Upper lobe of right lung (tissue), 1 donor: ENCODE measurements at regions not wholly inside any gene's neighbourhood (a gene's known extent, or its start where the extent isn't known, plus 50 kb on each side); places are given as distances from the start of the nearest gene placed in this dataset.
"Not testable (repeated sequence)": the region's sequence is repeated elsewhere in the genome, so short reads cannot be mapped to it uniquely, and the experiment has no call there.

ENCODE experiments used
- ATAC-seq: fragments of 200-7000 bp; cut with Tn5 transposase; one replicate; pipeline ENCODE4 v1.9.1; 2020; ENCODE audit warnings: mild to moderate bottlenecking, moderate library complexity
- DNase-seq: peaks from one replicate; pipeline ENCODE4 v3.0.0-alpha.2; 2020
- H3K27ac ChIP-seq: fragments of 200-600 bp; one replicate; pipeline ENCODE4 v1.8.0; 2022
- H3K27me3 ChIP-seq: fragments of 200-600 bp; one replicate; pipeline ENCODE4 v1.8.0; 2022; ENCODE audit warnings: mild to moderate bottlenecking
- H3K36me3 ChIP-seq: fragments of 200-600 bp; one replicate; pipeline ENCODE4 v1.8.0; 2022
- H3K4me1 ChIP-seq: fragments of 200-600 bp; one replicate; pipeline ENCODE4 v1.8.0; 2022
- H3K4me3 ChIP-seq: fragments of 200-600 bp; one replicate; pipeline ENCODE4 v1.8.0; 2022; ENCODE audit warnings: mild to moderate bottlenecking
- H3K9me3 ChIP-seq: fragments of 200-600 bp; one replicate; pipeline ENCODE4 v1.8.0; 2022
- CTCF ChIP-seq: fragments of 200-600 bp; IDR thresholded peaks from one replicate; pipeline ENCODE4 v1.8.0; 2022; ENCODE audit warnings: antibody characterized with exemption
- intact Hi-C: fragments of 100-400 bp; cut with DNase I; formaldehyde crosslinking; loops from one replicate; pipeline ENCODE4 v1.11.0; 2022
- donor health status: DM: no; HTN: yes; CAD: no; lungs with severe emphysema.

- intact Hi-C loops: no loop called here
These were observed 395.0 kb upstream of the FAT1 start for GRCh38 chr4:187118602-187119120.

GRCh38 chr4:187124331-187124730 is 400.7 kb upstream of the FAT1 start:
- H3K27ac ChIP-seq: no peak overlapping the region
- DNase-seq (no peak), ATAC-seq (no peak)
- no peak overlapping the region for H3K4me3 ChIP-seq
- no peaks in the 10 kb centered on the region for H3K9me3 ChIP-seq
- H3K27me3 ChIP-seq: no peaks in the 10 kb centered on the region
- H3K4me1 ChIP-seq: no peaks in the 10 kb centered on the region
- intact Hi-C loops: no loop called here
- no peaks in the 10 kb centered on the region for H3K36me3 ChIP-seq
- TF ChIP-seq CTCF: no peak

More at GRCh38 chr4:187118602-187119120, 395.0 kb upstream of the FAT1 start:
- no peaks in the 10 kb centered on the region for H3K9me3 ChIP-seq
- TF ChIP-seq CTCF: no peak
- no peaks in the 10 kb centered on the region for H3K36me3 ChIP-seq
- H3K4me1 ChIP-seq: no peaks in the 10 kb centered on the region
- no peaks in the 10 kb centered on the region for H3K27me3 ChIP-seq
- ATAC-seq (no peak), DNase-seq (no peak)
- no peak overlapping the region for H3K4me3 ChIP-seq
- H3K27ac ChIP-seq: no peak overlapping the region

GRCh38 chr4:187125062-187125461 is 401.4 kb upstream of the FAT1 start:
- Histone ChIP-seq H3K36me3 (no peaks in the 10 kb centered on the region), H3K4me1 (no peaks in the 10 kb centered on the region), H3K9me3 (no peaks in the 10 kb centered on the region), H3K27ac (no peak overlapping the region), H3K4me3 (no peak overlapping the region), H3K27me3 (no peaks in the 10 kb centered on the region)
- DNase-seq (no peak), ATAC-seq (no peak)
- intact Hi-C loops: no loop called here
- no peak for TF ChIP-seq CTCF

- no peak for TF ChIP-seq CTCF
- DNase-seq (no peak), ATAC-seq (no peak)
- Histone ChIP-seq H3K36me3 (no peaks in the 10 kb centered on the region), H3K9me3 (no peaks in the 10 kb centered on the region), H3K4me1 (no peaks in the 10 kb centered on the region), H3K4me3 (no peak overlapping the region), H3K27me3 (no peaks in the 10 kb centered on the region), H3K27ac (no peak overlapping the region)
- intact Hi-C loops: no loop called here
These were observed 403.8 kb upstream of the FAT1 start for GRCh38 chr4:187127456-187127855.

GRCh38 chr4:187128222-187128621 is 404.6 kb upstream of the FAT1 start:
- H3K27ac ChIP-seq: no peak overlapping the region
- H3K27me3 ChIP-seq: no peaks in the 10 kb centered on the region
- H3K4me3 ChIP-seq: no peak overlapping the region
- no peaks in the 10 kb centered on the region for H3K9me3 ChIP-seq
- ATAC-seq (no peak), DNase-seq (no peak)
- no peak for TF ChIP-seq CTCF
- intact Hi-C loops: no loop called here
- H3K36me3 ChIP-seq: no peaks in the 10 kb centered on the region
- no peaks in the 10 kb centered on the region for H3K4me1 ChIP-seq

DNA sequence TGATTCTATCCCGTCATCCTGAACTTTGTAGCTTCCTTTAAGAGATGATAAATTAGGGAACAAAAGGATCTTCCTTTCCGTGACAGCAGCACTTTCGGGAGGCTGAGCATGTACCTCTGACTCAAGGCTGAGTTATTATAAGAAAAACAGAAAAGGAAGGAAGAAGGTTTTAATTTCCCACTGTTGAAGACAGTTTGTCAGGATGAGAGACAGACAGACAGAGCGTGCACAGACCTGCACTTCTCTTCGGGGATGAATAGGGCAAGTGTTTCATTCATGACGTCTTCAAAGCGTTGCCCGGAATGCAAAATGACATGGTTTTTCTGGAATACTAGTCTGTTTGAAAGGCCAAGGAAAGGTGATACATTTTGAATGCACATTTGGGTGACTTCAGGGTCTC is 405.3 kb upstream of the FAT1 start:
- TF ChIP-seq CTCF: no peak
- ATAC-seq (no peak), DNase-seq (no peak)
- H3K36me3 ChIP-seq: no peaks in the 10 kb centered on the region
- intact Hi-C loops: no loop called here
- no peaks in the 10 kb centered on the region for H3K27me3 ChIP-seq
- H3K4me3 ChIP-seq: no peak overlapping the region
- H3K9me3 ChIP-seq: no peaks in the 10 kb centered on the region
- no peaks in the 10 kb centered on the region for H3K4me1 ChIP-seq
- H3K27ac ChIP-seq: no peak overlapping the region

GRCh38 chr4:187131826-187132225 is 408.2 kb upstream of the FAT1 start:
- H3K27ac ChIP-seq, ATAC-seq, H3K36me3 ChIP-seq, H3K4me1 ChIP-seq, H3K9me3 ChIP-seq, intact Hi-C loops, H3K4me3 ChIP-seq, DNase-seq, H3K27me3 ChIP-seq: not testable (repeated sequence)
